Activated CD8-positive, alpha-beta memory T cell treated with anti-CD3 and anti-CD28 coated beads, Interleukin-2, amount 10 ng/mL, durations not matched to agents 7 days and 5 days (primary cell): ENCODE measurements at regions not wholly inside any gene's neighbourhood (a gene's known extent, or its start where the extent isn't known, plus 50 kb on each side); places are given as distances from the start of the nearest gene placed in this dataset.
"Not testable (repeated sequence)": the region's sequence is repeated elsewhere in the genome, so short reads cannot be mapped to it uniquely, and the experiment has no call there.

Source experiments
- ATAC-seq: fragments of 150-1000 bp; cut with Tn5 transposase; one replicate; pipeline ENCODE4 v1.10.0; 2021; ENCODE audit warnings: moderate library complexity
- CTCF ChIA-PET: fragments of 350-600 bp; sonication (Branson Sonifier 250); formaldehyde crosslinking; loops from one replicate; lab custom pipeline; 2021; ENCODE audit warnings: antibody characterized with exemption; lab: Charles Lee
- DNase-seq: peaks from one replicate; pipeline ENCODE4 v3.0.0-alpha.2; 2020
- H3K27ac Mint-ChIP-seq: one replicate; pipeline ENCODE4 v1.8.0; 2021; ENCODE audit warnings: mild to moderate bottlenecking, mixed read lengths
- H3K27me3 Mint-ChIP-seq: one replicate; pipeline ENCODE4 v1.8.0; 2021; ENCODE audit warnings: mixed read lengths
- H3K36me3 Mint-ChIP-seq: one replicate; pipeline ENCODE4 v1.8.0; 2021; ENCODE audit warnings: mild to moderate bottlenecking, mixed read lengths
- H3K4me1 Mint-ChIP-seq: one replicate; pipeline ENCODE4 v1.8.0; 2021; ENCODE audit warnings: mixed read lengths
- H3K4me3 Mint-ChIP-seq: one replicate; pipeline ENCODE4 v1.8.0; 2021; ENCODE audit warnings: mild to moderate bottlenecking, moderate library complexity, mixed read lengths
- H3K9me3 Mint-ChIP-seq: one replicate; pipeline ENCODE4 v1.8.0; 2022; ENCODE audit warnings: low read depth, mixed read lengths

- ATAC-seq (no peak), DNase-seq (no peak)
- H3K36me3 Mint-ChIP-seq: peaks cover 1% of the 10 kb centered on the region
- no peak overlapping the region for H3K4me3 Mint-ChIP-seq
- peaks cover 16% of the 10 kb centered on the region for H3K27me3 Mint-ChIP-seq
- H3K27ac Mint-ChIP-seq: no peak overlapping the region
- no peaks in the 10 kb centered on the region for H3K9me3 Mint-ChIP-seq
- CTCF ChIA-PET: no interaction called here
- H3K4me1 Mint-ChIP-seq: peaks cover 14% of the 10 kb centered on the region
These were observed 114.6 kb downstream of the NFKBIZ start for GRCh38 chr3:101963902-101964362.

- peaks cover 14% of the 10 kb centered on the region for H3K4me1 Mint-ChIP-seq
- ATAC-seq: no peak
- H3K36me3 Mint-ChIP-seq: peaks cover 4% of the 10 kb centered on the region
- peaks cover 18% of the 10 kb centered on the region for H3K27me3 Mint-ChIP-seq
- no peak overlapping the region for H3K27ac Mint-ChIP-seq
- no peak for DNase-seq
- no peaks in the 10 kb centered on the region for H3K9me3 Mint-ChIP-seq
- no peak overlapping the region for H3K4me3 Mint-ChIP-seq
- CTCF ChIA-PET: interaction anchor here (0.9 kb wide), 1 partner anchor 24 kb away, joined by 3 read pairs; no protein-coding TSS in a partner anchor
These were observed 115.5 kb downstream of the NFKBIZ start for GRCh38 chr3:101964861-101965260.

GRCh38 chr3:101966226-101966625, 116.9 kb downstream of the NFKBIZ start:
- peaks cover 14% of the 10 kb centered on the region for H3K4me1 Mint-ChIP-seq
- H3K4me3 Mint-ChIP-seq: no peak overlapping the region
- H3K9me3 Mint-ChIP-seq: peaks cover 2% of the 10 kb centered on the region
- CTCF ChIA-PET: no interaction called here
- ATAC-seq: no peak
- peaks cover 26% of the 10 kb centered on the region for H3K27me3 Mint-ChIP-seq
- no peak for DNase-seq
- peaks cover 6% of the 10 kb centered on the region for H3K36me3 Mint-ChIP-seq
- no peak overlapping the region for H3K27ac Mint-ChIP-seq

GRCh38 chr3:101970212-101970611, 120.9 kb downstream of the NFKBIZ start:
- peaks cover 6% of the 10 kb centered on the region for H3K4me1 Mint-ChIP-seq
- CTCF ChIA-PET: interaction anchor here (0.5 kb wide), 1 partner anchor 90 kb away, joined by 3 read pairs; no protein-coding TSS in a partner anchor
- peaks cover 4% of the 10 kb centered on the region for H3K9me3 Mint-ChIP-seq
- H3K27ac Mint-ChIP-seq: no peak overlapping the region
- H3K36me3 Mint-ChIP-seq: peaks cover 10% of the 10 kb centered on the region
- ATAC-seq: no peak
- peaks cover 14% of the 10 kb centered on the region for H3K27me3 Mint-ChIP-seq
- no peak overlapping the region for H3K4me3 Mint-ChIP-seq
- DNase-seq: no peak

- H3K4me1 Mint-ChIP-seq: peaks cover 6% of the 10 kb centered on the region
- peaks cover 15% of the 10 kb centered on the region for H3K27me3 Mint-ChIP-seq
- no peak overlapping the region for H3K4me3 Mint-ChIP-seq
- DNase-seq: no peak
- H3K9me3 Mint-ChIP-seq: peaks cover 4% of the 10 kb centered on the region
- ATAC-seq: no peak
- CTCF ChIA-PET: interaction anchor here (0.5 kb wide), 1 partner anchor 91 kb away, joined by 3 read pairs; no protein-coding TSS in a partner anchor
- H3K36me3 Mint-ChIP-seq: peaks cover 11% of the 10 kb centered on the region
- no peak overlapping the region for H3K27ac Mint-ChIP-seq
These were observed 121.6 kb downstream of the NFKBIZ start for GRCh38 chr3:101970905-101971304.

- no peak overlapping the region for H3K27ac Mint-ChIP-seq
- H3K9me3 Mint-ChIP-seq: peaks cover 4% of the 10 kb centered on the region
These were observed 123.3 kb downstream of the NFKBIZ start for GRCh38 chr3:101972430-101973162.

GRCh38 chr3:101973163-101973505, 123.8 kb downstream of the NFKBIZ start:
- Mint-ChIP-seq H3K27ac (no peak overlapping the region), H3K27me3 (peaks cover 21% of the 10 kb centered on the region), H3K4me3 (no peak overlapping the region), H3K36me3 (peaks cover 10% of the 10 kb centered on the region), H3K9me3 (peaks cover 4% of the 10 kb centered on the region), H3K4me1 (peaks cover 6% of the 10 kb centered on the region)
- DNase-seq (no peak), ATAC-seq (no peak)
- CTCF ChIA-PET: interaction anchor here (0.7 kb wide), 1 partner anchor 256 kb away, joined by 3 read pairs; no protein-coding TSS in a partner anchor

More at GRCh38 chr3:101972430-101973162, 123.3 kb downstream of the NFKBIZ start:
- Mint-ChIP-seq H3K36me3 (peaks cover 10% of the 10 kb centered on the region), H3K4me3 (no peak overlapping the region), H3K4me1 (peaks cover 6% of the 10 kb centered on the region), H3K27me3 (peaks cover 16% of the 10 kb centered on the region)
- CTCF ChIA-PET: interaction anchor here (1.1 kb wide), 1 partner anchor 8 kb away, joined by 4 read pairs; no protein-coding TSS in a partner anchor
- no peak for DNase-seq
- no peak for ATAC-seq

- CTCF ChIA-PET, H3K4me1 Mint-ChIP-seq, H3K4me3 Mint-ChIP-seq, ATAC-seq, DNase-seq, H3K27ac Mint-ChIP-seq, H3K9me3 Mint-ChIP-seq, H3K36me3 Mint-ChIP-seq: not testable (repeated sequence)
- H3K27me3 Mint-ChIP-seq: peaks cover 26% of the 10 kb centered on the region
These were observed 126.1 kb downstream of the NFKBIZ start for GRCh38 chr3:101975415-101975814.

GRCh38 chr3:101976473-101976872, 127.2 kb downstream of the NFKBIZ start:
- H3K9me3 Mint-ChIP-seq: peaks cover 2% of the 10 kb centered on the region
- ATAC-seq (no peak), DNase-seq (no peak)
- peaks cover 26% of the 10 kb centered on the region for H3K27me3 Mint-ChIP-seq
- H3K36me3 Mint-ChIP-seq: peaks cover 5% of the 10 kb centered on the region
- H3K4me1 Mint-ChIP-seq: peaks cover 6% of the 10 kb centered on the region
- no peak overlapping the region for H3K27ac Mint-ChIP-seq
- H3K4me3 Mint-ChIP-seq: no peak overlapping the region
- CTCF ChIA-PET: interaction anchor here (1.6 kb wide), 1 partner anchor 10 kb away, joined by 4 read pairs; no protein-coding TSS in a partner anchor

- H3K27ac Mint-ChIP-seq: no peak overlapping the region
- peaks cover 3% of the 10 kb centered on the region for H3K36me3 Mint-ChIP-seq
- no peak for DNase-seq
- no peaks in the 10 kb centered on the region for H3K4me1 Mint-ChIP-seq
- no peak for ATAC-seq
- peaks cover 39% of the 10 kb centered on the region for H3K27me3 Mint-ChIP-seq
- H3K4me3 Mint-ChIP-seq: no peak overlapping the region
- CTCF ChIA-PET: no interaction called here
- H3K9me3 Mint-ChIP-seq: no peaks in the 10 kb centered on the region
These were observed 129.0 kb downstream of the NFKBIZ start for GRCh38 chr3:101978348-101978747.

- CTCF ChIA-PET: no interaction called here
- H3K4me3 Mint-ChIP-seq: no peak overlapping the region
These were observed 129.7 kb downstream of the NFKBIZ start for GRCh38 chr3:101979033-101979432.

GRCh38 chr3:101984356-101984755, 135.0 kb downstream of the NFKBIZ start:
- H3K27ac Mint-ChIP-seq: no peak overlapping the region
- peaks cover 9% of the 10 kb centered on the region for H3K36me3 Mint-ChIP-seq
- peaks cover 50% of the 10 kb centered on the region for H3K27me3 Mint-ChIP-seq
- ATAC-seq (no peak), DNase-seq (no peak)
- H3K9me3 Mint-ChIP-seq: no peaks in the 10 kb centered on the region
- no peak overlapping the region for H3K4me3 Mint-ChIP-seq
- H3K4me1 Mint-ChIP-seq: peaks cover 22% of the 10 kb centered on the region
- CTCF ChIA-PET: no interaction called here

More at GRCh38 chr3:101979033-101979432, 129.7 kb downstream of the NFKBIZ start:
- H3K36me3 Mint-ChIP-seq: peaks cover 3% of the 10 kb centered on the region
- ATAC-seq: no peak
- no peak overlapping the region for H3K27ac Mint-ChIP-seq
- no peaks in the 10 kb centered on the region for H3K9me3 Mint-ChIP-seq
- no peaks in the 10 kb centered on the region for H3K4me1 Mint-ChIP-seq
- H3K27me3 Mint-ChIP-seq: peaks cover 45% of the 10 kb centered on the region
- DNase-seq: no peak

- Mint-ChIP-seq H3K9me3 (no peaks in the 10 kb centered on the region), H3K4me3 (peak overlapping the region; percentile 10), H3K27me3 (peaks cover 50% of the 10 kb centered on the region), H3K27ac (peak overlapping the region; percentile 80), H3K4me1 (peaks cover 34% of the 10 kb centered on the region), H3K36me3 (peaks cover 15% of the 10 kb centered on the region)
- ATAC-seq: peak; percentile 81
- DNase-seq: peak; percentile 51
- CTCF ChIA-PET: interaction anchor here (0.5 to 0.8 kb wide), 3 partner anchors 23 to 186 kb away, joined by 3 read pairs; no protein-coding TSS in a partner anchor
These were observed 139.3 kb downstream of the NFKBIZ start for GRCh38 chr3:101988596-101988995.
